B cell (primary cell): ENCODE measurements at regions not wholly inside any gene's neighbourhood (a gene's known extent, or its start where the extent isn't known, plus 50 kb on each side); places are given as distances from the start of the nearest gene placed in this dataset.

ENCODE experiments used
- ATAC-seq: fragments of 200-7000 bp; cut with Tn5 transposase; one replicate; pipeline ENCODE4 v1.10.0; 2021; ENCODE audit warnings: low read depth, mild to moderate bottlenecking, moderate number of reproducible peaks, moderate library complexity
- CTCF ChIA-PET: fragments of 350-600 bp; sonication (Branson Sonifier 250); formaldehyde crosslinking; loops from one replicate; lab custom pipeline; 2021; ENCODE audit warnings: antibody characterized with exemption, inconsistent platforms; lab: Charles Lee
- POLR2A ChIA-PET: fragments of 350-600 bp; sonication (Branson Sonifier 250); formaldehyde crosslinking; loops from one replicate; lab custom pipeline; 2021; ENCODE audit warnings: antibody characterized with exemption; lab: Charles Lee
- DNase-seq: peaks from one replicate; pipeline ENCODE4 v3.0.0; 2013
- H2AFZ ChIP-seq: 2 replicates; pipeline ENCODE4 v1.6.1; 2012; ENCODE audit warnings: mild to moderate bottlenecking, low read depth, low read length; ENCODE audit not compliant: insufficient read depth, poor library complexity, severe bottlenecking
- H3K27ac ChIP-seq, 2 donors: 1 replicate in 1 of 2; 2 replicates in 1 of 2; pipeline ENCODE4 v1.5.1; 2012 to 2013; ENCODE audit warnings: low read length in 2 of 2, mild to moderate bottlenecking in 2 of 2, moderate library complexity in 1 of 2
- H3K27me3 ChIP-seq, 4 experiments: fragments of 200-600 bp in 1 of 4; sonication (generic) in 1 of 4; replicated peaks in 1 of 4; 1 replicate in 2 of 4; 2 replicates in 2 of 4; pipeline versions ENCODE4 v1.6.1 to v1.7.0; 2013 to 2016; ENCODE audit warnings: low read length in 3 of 4, mild to moderate bottlenecking in 2 of 4, mixed read lengths in 1 of 4, moderate library complexity in 1 of 4; ENCODE audit not compliant: insufficient read depth in 4 of 4, control insufficient read depth in 3 of 4; ENCODE audit errors: control extremely low read depth in 1 of 4
- H3K36me3 ChIP-seq, 2 experiments: replicated peaks in 1 of 2; 1 replicate in 1 of 2; 2 replicates in 1 of 2; pipeline versions ENCODE4 v1.6.1 to v1.7.1; 2013; ENCODE audit warnings: low read length in 1 of 2; ENCODE audit not compliant: insufficient read depth in 2 of 2, control insufficient read depth in 1 of 2; ENCODE audit errors: control extremely low read depth in 1 of 2, extremely low read depth in 1 of 2
- H3K4me1 ChIP-seq, 2 donors: fragments of 200-600 bp in 1 of 2; sonication (generic) in 1 of 2; 1 replicate in 1 of 2; 2 replicates in 1 of 2; pipeline versions ENCODE4 v1.5.1 to v1.6.1; 2013 to 2017; ENCODE audit warnings: low read length in 2 of 2; ENCODE audit not compliant: control insufficient read depth in 2 of 2, insufficient read depth in 2 of 2
- H3K4me2 ChIP-seq: replicated peaks from 2 replicates; pipeline ENCODE3; 2012; ENCODE audit warnings: mild to moderate bottlenecking, low read depth, low read length; ENCODE audit not compliant: poor library complexity, severe bottlenecking
- H3K4me3 ChIP-seq, 5 experiments: fragments of 200-600 bp in 1 of 5; sonication (generic) in 1 of 5; 1 replicate in 3 of 5; 2 replicates in 2 of 5; pipeline versions ENCODE4 v1.5.1 to v1.7.0; 2011 to 2016; ENCODE audit warnings: low read length in 4 of 5, mild to moderate bottlenecking in 4 of 5, low read depth in 2 of 5, control low read depth in 1 of 5, moderate library complexity in 1 of 5; ENCODE audit not compliant: insufficient read depth in 1 of 5; ENCODE audit errors: control extremely low read depth in 1 of 5, extremely low read depth in 1 of 5
- H3K79me2 ChIP-seq: fragments of 200-600 bp; sonication (generic); one replicate; pipeline ENCODE4 v1.6.0; 2016; ENCODE audit warnings: low read length; ENCODE audit not compliant: control insufficient read depth, insufficient read depth
- H3K9ac ChIP-seq: fragments of 200-600 bp; sonication (generic); 2 replicates; pipeline ENCODE4 v1.6.1; 2017; ENCODE audit warnings: mild to moderate bottlenecking, low read length, moderate library complexity
- H3K9me3 ChIP-seq, 3 donors: one replicate each; pipeline versions ENCODE4 v1.6.1 to v1.7.1; 2013; ENCODE audit warnings: low read length in 2 of 3; ENCODE audit not compliant: control insufficient read depth in 2 of 3, insufficient read depth in 1 of 3; ENCODE audit errors: control extremely low read depth in 1 of 3
- H4K20me1 ChIP-seq: 2 replicates; pipeline ENCODE4 v1.6.0; 2012; ENCODE audit warnings: mild to moderate bottlenecking, low read length; ENCODE audit not compliant: insufficient read depth, control insufficient read depth, poor library complexity, severe bottlenecking
- H3K27ac Mint-ChIP-seq: one replicate; pipeline ENCODE4 v1.8.0; 2021; ENCODE audit warnings: mixed read lengths
- H3K27me3 Mint-ChIP-seq: one replicate; pipeline ENCODE4 v1.8.0; 2021; ENCODE audit warnings: mixed read lengths
- H3K4me1 Mint-ChIP-seq: one replicate; pipeline ENCODE4 v1.8.0; 2021; ENCODE audit warnings: mixed read lengths
- H3K4me3 Mint-ChIP-seq: one replicate; pipeline ENCODE4 v1.8.0; 2021; ENCODE audit warnings: mixed read lengths
- H3K9me3 Mint-ChIP-seq: one replicate; pipeline ENCODE4 v1.8.0; 2022; ENCODE audit warnings: mixed read lengths; ENCODE audit not compliant: insufficient read depth
- CTCF ChIP-seq: fragments of 200-600 bp; IDR thresholded peaks from one replicate; pipeline ENCODE4 v1.8.0; 2022; ENCODE audit warnings: antibody characterized with exemption, mild to moderate bottlenecking
- EZH2 ChIP-seq: IDR thresholded peaks from 2 replicates; pipeline ENCODE4 v1.6.1; 2012; ENCODE audit warnings: borderline replicate concordance, low read depth, mild to moderate bottlenecking, moderate library complexity, low read length; ENCODE audit not compliant: insufficient read depth, poor library complexity, severe bottlenecking
- WGBS: methylation state at CpG from one replicate; pipeline ENCODE4 v1.1.5; 2013; ENCODE audit warnings: missing lambda C conversion rate; ENCODE audit not compliant: insufficient coverage; 5-methylcytosine and 5-hydroxymethylcytosine counted together
- intact Hi-C: fragments of 100-400 bp; cut with micrococcal nuclease; formaldehyde crosslinking; loops from one replicate; pipeline ENCODE4 v1.10.0; 2022

- Histone ChIP-seq H4K20me1 (no peaks in the 10 kb centered on the region), H3K79me2 (no peaks in the 10 kb centered on the region), H3K9me3 (peaks cover 0 to 4% (median 0%) of the 10 kb centered on the region in 3 donors), H2AFZ (no peak overlapping the region), H3K4me3 (no peak overlapping the region), H3K4me1 (no peaks in the 10 kb centered on the region), H3K27ac (no peak overlapping the region), H3K4me2 (no peak overlapping the region), H3K27me3 (no peaks in the 10 kb centered on the region), H3K36me3 (no peaks in the 10 kb centered on the region), H3K9ac (no peak overlapping the region)
- H3K27ac Mint-ChIP-seq = no peak overlapping the region
- intact Hi-C loops = no loop called here
- ATAC-seq = no peak
- TF ChIP-seq CTCF = no peak
- no peak for TF ChIP-seq EZH2
- H3K4me1 Mint-ChIP-seq = no peaks in the 10 kb centered on the region
- H3K27me3 Mint-ChIP-seq = no peaks in the 10 kb centered on the region
- ChIA-PET CTCF (no interaction called here), POLR2A (no interaction called here)
- H3K4me3 Mint-ChIP-seq = no peak overlapping the region
- 100% methylated on average over 1 of the region's 7 CpGs for WGBS
- DNase-seq = no peak
- H3K9me3 Mint-ChIP-seq = no peaks in the 10 kb centered on the region
Observed at GRCh38 chr5:24188216-24188925, 456.4 kb downstream of the CDH10 start.

DNA sequence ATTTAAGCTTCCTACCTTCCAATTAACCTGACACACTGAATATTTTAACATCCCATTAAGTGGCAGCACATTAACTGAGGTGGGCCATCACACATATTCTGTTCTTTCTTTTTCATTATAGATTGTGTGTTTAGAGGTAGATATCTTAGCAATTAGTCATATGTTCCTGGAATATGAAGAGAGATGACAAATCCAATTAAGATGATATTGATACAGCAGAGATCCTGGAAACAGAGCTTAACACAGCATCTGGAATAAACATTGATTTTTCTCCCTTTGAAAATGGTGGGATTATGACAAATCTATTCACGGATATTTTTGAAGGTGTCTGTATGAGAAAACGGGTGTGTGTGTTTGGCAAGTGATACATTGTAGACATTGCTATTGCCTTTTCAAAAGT lies 448.0 kb downstream of the CDH10 start:
- Histone ChIP-seq H3K9ac (no peak overlapping the region), H3K36me3 (no peaks in the 10 kb centered on the region), H3K79me2 (no peaks in the 10 kb centered on the region), H3K27me3 (no peaks in the 10 kb centered on the region), H3K27ac (no peak overlapping the region), H2AFZ (no peak overlapping the region), H4K20me1 (no peaks in the 10 kb centered on the region), H3K4me1 (no peaks in the 10 kb centered on the region), H3K9me3 (peaks cover 0 to 3% (median 0%) of the 10 kb centered on the region in 3 donors), H3K4me3 (no peak overlapping the region), H3K4me2 (no peak overlapping the region)
- no peaks in the 10 kb centered on the region for H3K4me1 Mint-ChIP-seq
- DNase-seq (no peak), ATAC-seq (no peak)
- CTCF ChIA-PET = no interaction called here
- H3K27me3 Mint-ChIP-seq = no peaks in the 10 kb centered on the region
- WGBS = no CpG with 5 or more reads among the region's 2 CpGs
- intact Hi-C loops = no loop called here
- peaks cover 7% of the 10 kb centered on the region for H3K9me3 Mint-ChIP-seq
- no peak for TF ChIP-seq CTCF
- no peak for TF ChIP-seq EZH2
- H3K4me3 Mint-ChIP-seq = no peak overlapping the region
- no peak overlapping the region for H3K27ac Mint-ChIP-seq
- POLR2A ChIA-PET = no interaction called here
